ENCODE measurements at regions not wholly inside any gene's neighbourhood (a gene's known extent, or its start where the extent isn't known, plus 50 kb on each side); places are given as distances from the start of the nearest gene placed in this dataset.

- Histone ChIP-seq H3K14ac (ENCODE audit: insufficient read depth, low read length) (no peak overlapping the region), H3K23me2 (ENCODE audit: insufficient read length, low read depth, low read length, poor library complexity, severe bottlenecking) (no peaks in the 10 kb centered on the region), H4K91ac (ENCODE audit: insufficient read length, low read depth, low read length) (no peak overlapping the region), H3K79me1 (ENCODE audit: insufficient read depth, low read depth, low read length, poor library complexity, severe bottlenecking) (no peaks in the 10 kb centered on the region), H2BK5ac (ENCODE audit: insufficient read length, low read length) (no peak overlapping the region), H3K27ac (ENCODE audit: insufficient read length, low read depth, low read length) (no peak overlapping the region), H3K9ac (ENCODE audit: extremely low read depth, insufficient read length, low read length) (no peak overlapping the region), H3K18ac (ENCODE audit: insufficient read length, low read depth, low read length) (no peak overlapping the region), H3K79me2 (ENCODE audit: insufficient read depth, low read length) (no peaks in the 10 kb centered on the region), H2BK12ac (ENCODE audit: insufficient read length, low read depth, low read length) (no peak overlapping the region), H4K20me1 (ENCODE audit: control insufficient read depth, insufficient read depth, insufficient read length) (no peaks in the 10 kb centered on the region), H3K9me3 (ENCODE audit: control insufficient read depth, low read depth, low read length) (no peaks in the 10 kb centered on the region), H3T11ph (ENCODE audit: low read length) (no peak overlapping the region), H4K8ac (replicated peaks; ENCODE audit: insufficient read length, low read depth, low read length) (no peak overlapping the region), H2AK5ac (ENCODE audit: insufficient read length, low read length) (no peak overlapping the region), H3K27me3 (ENCODE audit: insufficient read depth, low read length) (no peaks in the 10 kb centered on the region), H3K4ac (ENCODE audit: low read depth, low read length) (no peak overlapping the region), H3K56ac (ENCODE audit: insufficient read length, low read depth, low read length) (no peak overlapping the region), H3K4me2 (ENCODE audit: insufficient read depth, insufficient read length, low read length) (no peak overlapping the region), H3K4me1 (ENCODE audit: insufficient read depth, low read length) (peaks cover 3% of the 10 kb centered on the region; the same call in 1 of the 2 replicates), H3K23ac (ENCODE audit: insufficient read length, low read depth, low read length) (no peak overlapping the region), H4K5ac (ENCODE audit: insufficient read length, low read depth, low read length) (no peak overlapping the region), H2BK15ac (ENCODE audit: low read depth, low read length) (no peak overlapping the region), H2BK120ac (ENCODE audit: low read depth, low read length, poor library complexity, severe bottlenecking) (no peak overlapping the region), H2BK20ac (ENCODE audit: low read depth, low read length, poor library complexity, severe bottlenecking) (no peak overlapping the region), H2AFZ (ENCODE audit: low read length) (no peak overlapping the region)
- no peak for TF ChIP-seq CTCF (conservative IDR thresholded peaks at IDR 0.05)
- H3K4me1 Mint-ChIP-seq = peaks cover 19 to 20% of the 10 kb centered on the region in 2 experiments
- peaks cover 6 to 23% (median 8%) of the 10 kb centered on the region in 3 experiments for H3K36me3 Mint-ChIP-seq (ENCODE audit: insufficient read depth in 1 of 3, low read depth in 3 of 3)
- no peak overlapping the region for H3K27ac Mint-ChIP-seq
- no peak for DNase-seq
- peaks cover 6% of the 10 kb centered on the region for H3K27me3 Mint-ChIP-seq (ENCODE audit: low read depth)
- WGBS (ENCODE audit: extremely low coverage, insufficient read length, low lambda C conversion rate) = no CpG with 5 or more reads among the region's 6 CpGs
- H3K4me3 Mint-ChIP-seq = no peak overlapping the region
- peaks cover 27 to 29% of the 10 kb centered on the region in 2 experiments for H3K9me3 Mint-ChIP-seq
These were observed 106.4 kb downstream of the BCL2L11 start for GRCh38 chr2:111226876-111227700.

All from H9 (cell line).